HG03457 (cell line): ENCODE measurements at regions not wholly inside any gene's neighbourhood (a gene's known extent, or its start where the extent isn't known, plus 50 kb on each side); places are given as distances from the start of the nearest gene placed in this dataset.
"Not testable (repeated sequence)": the region's sequence is repeated elsewhere in the genome, so short reads cannot be mapped to it uniquely, and the experiment has no call there.

Experiments
- ATAC-seq: cut with Tn5 transposase; IDR thresholded peaks from one replicate; pipeline ENCODE4 v1.9.1; 2021; ENCODE audit warnings: moderate number of reproducible peaks; ENCODE audit not compliant: unreplicated experiment

GRCh38 chr4:117893207-117893606, 141.1 kb upstream of the NDST3 start:
- no peak for ATAC-seq

GRCh38 chr4:117898496-117898895, 135.8 kb upstream of the NDST3 start:
- no peak for ATAC-seq

GRCh38 chr4:117900832-117901231, 133.5 kb upstream of the NDST3 start:
- ATAC-seq: no peak

GRCh38 chr4:117907646-117908045, 126.6 kb upstream of the NDST3 start:
- ATAC-seq: no peak

GRCh38 chr4:117908306-117909207, 125.7 kb upstream of the NDST3 start:
- ATAC-seq: no peak

GRCh38 chr4:117916728-117917127, 117.6 kb upstream of the NDST3 start:
- no peak for ATAC-seq

- ATAC-seq: not testable (repeated sequence)
Observed at GRCh38 chr4:117922311-117922710, 112.0 kb upstream of the NDST3 start.

GRCh38 chr4:117927823-117928222, 106.5 kb upstream of the NDST3 start:
- ATAC-seq: not testable (repeated sequence)

GRCh38 chr4:117941611-117942010, 92.7 kb upstream of the NDST3 start:
- no peak for ATAC-seq

GRCh38 chr4:117949621-117950020, 84.7 kb upstream of the NDST3 start:
- ATAC-seq: no peak

- ATAC-seq: no peak
Observed at GRCh38 chr4:117957571-117957970, 76.7 kb upstream of the NDST3 start.

GRCh38 chr4:117965622-117966021, 68.7 kb upstream of the NDST3 start:
- no peak for ATAC-seq

- ATAC-seq: no peak
Observed at GRCh38 chr4:117968606-117969005, 65.7 kb upstream of the NDST3 start.

- no peak for ATAC-seq
Observed at GRCh38 chr4:117971403-117971802, 62.9 kb upstream of the NDST3 start.

- ATAC-seq: no peak
Observed at GRCh38 chr4:117983541-117984365, 50.5 kb upstream of the NDST3 start.

- no peak for ATAC-seq
Observed at GRCh38 chr4:117984366-117984680, 50.0 kb upstream of the NDST3 start.
